WTC11 (cell line): ENCODE measurements at regions not wholly inside any gene's neighbourhood (a gene's known extent, or its start where the extent isn't known, plus 50 kb on each side); places are given as distances from the start of the nearest gene placed in this dataset.

Source experiments
- ATAC-seq: fragments of 200-7000 bp; cut with Tn5 transposase; 2 replicates; pipeline ENCODE4 v1.10.0; 2021; ENCODE audit warnings: mild to moderate bottlenecking, moderate library complexity
- CTCF ChIA-PET: fragments of 300-600 bp; sonication (Branson Sonifier 250); formaldehyde crosslinking; loops from one replicate; lab custom pipeline; 2021; ENCODE audit warnings: antibody characterized with exemption; lab: Charles Lee
- POLR2A ChIA-PET: fragments of 350-600 bp; sonication (Branson Sonifier 250); formaldehyde crosslinking; loops from one replicate; lab custom pipeline; 2021; ENCODE audit warnings: antibody characterized with exemption; lab: Charles Lee
- DNase-seq: peaks from one replicate; pipeline ENCODE4 v3.0.0; 2021; ENCODE audit warnings: low spot score
- H3K27ac Mint-ChIP-seq: 2 replicates; pipeline ENCODE4 v1.8.0; 2021; ENCODE audit warnings: mixed read lengths
- H3K27me3 Mint-ChIP-seq: 2 replicates; pipeline ENCODE4 v1.8.0; 2021; ENCODE audit warnings: low read depth, mild to moderate bottlenecking, moderate library complexity, mixed read lengths
- H3K36me3 Mint-ChIP-seq: 2 replicates; pipeline ENCODE4 v1.8.0; 2021; ENCODE audit warnings: mixed read lengths
- H3K4me1 Mint-ChIP-seq: 2 replicates; pipeline ENCODE4 v1.8.0; 2022; ENCODE audit warnings: mixed read lengths
- H3K4me3 Mint-ChIP-seq: 2 replicates; pipeline ENCODE4 v1.8.0; 2021; ENCODE audit warnings: mild to moderate bottlenecking, moderate library complexity, mixed read lengths
- H3K9me3 Mint-ChIP-seq: 2 replicates; pipeline ENCODE4 v1.8.0; 2021; ENCODE audit warnings: mixed read lengths
- AFF4 ChIP-seq: sonication (generic); formaldehyde crosslinking; IDR thresholded peaks from 2 replicates; pipeline ENCODE4 v1.8.1; 2023; ENCODE audit warnings: mild to moderate bottlenecking, missing genetic modification reagents, borderline replicate concordance
- ATF1 ChIP-seq: sonication (generic); formaldehyde crosslinking; IDR thresholded peaks from 2 replicates; pipeline ENCODE4 v1.8.1; 2023; ENCODE audit warnings: mild to moderate bottlenecking, moderate library complexity, missing genetic modification reagents
- CBFB ChIP-seq: sonication (generic); formaldehyde crosslinking; IDR thresholded peaks from 2 replicates; pipeline ENCODE4 v1.8.1; 2022; ENCODE audit warnings: mild to moderate bottlenecking, low read depth, missing genetic modification reagents
- CREM ChIP-seq: sonication (generic); formaldehyde crosslinking; IDR thresholded peaks from 2 replicates; pipeline ENCODE4 v1.8.1; 2022; ENCODE audit warnings: mild to moderate bottlenecking, missing genetic modification reagents, moderate library complexity
- E2F4 ChIP-seq: sonication (generic); formaldehyde crosslinking; IDR thresholded peaks from 2 replicates; pipeline ENCODE4 v1.8.1; 2022; ENCODE audit warnings: low read depth, mild to moderate bottlenecking, moderate library complexity, missing genetic modification reagents, borderline replicate concordance
- E2F5 ChIP-seq: sonication (generic); formaldehyde crosslinking; IDR thresholded peaks from 2 replicates; pipeline ENCODE4 v1.8.1; 2022; ENCODE audit warnings: mild to moderate bottlenecking, moderate library complexity, missing genetic modification reagents
- ERG ChIP-seq: fragments of 250-450 bp; sonication (Bioruptor Pico); IDR thresholded peaks from 2 replicates; pipeline ENCODE4 v1.8.0; 2021; ENCODE audit warnings: mild to moderate bottlenecking
- FOXK1 ChIP-seq: sonication (generic); formaldehyde crosslinking; IDR thresholded peaks from 2 replicates; pipeline ENCODE4 v1.8.0; 2022; ENCODE audit warnings: mild to moderate bottlenecking, moderate library complexity, missing genetic modification reagents
- GRHL2 ChIP-seq: fragments of 250-450 bp; sonication (Bioruptor Pico); IDR thresholded peaks from 2 replicates; pipeline ENCODE4 v1.8.0; 2022; ENCODE audit warnings: mild to moderate bottlenecking, moderate library complexity; ENCODE audit not compliant: insufficient replicate concordance, severe bottlenecking
- IRF1 ChIP-seq: sonication (generic); formaldehyde crosslinking; IDR thresholded peaks from 2 replicates; pipeline ENCODE4 v1.8.0; 2023; ENCODE audit warnings: missing genetic modification reagents
- PRDM15 ChIP-seq: sonication (generic); formaldehyde crosslinking; IDR thresholded peaks from 2 replicates; pipeline ENCODE4 v1.8.0; 2022; ENCODE audit warnings: missing genetic modification reagents
- SMAD3 ChIP-seq: sonication (generic); formaldehyde crosslinking; IDR thresholded peaks from 2 replicates; pipeline ENCODE4 v1.8.0; 2022; ENCODE audit warnings: missing genetic modification reagents, mild to moderate bottlenecking, borderline replicate concordance
- SP1 ChIP-seq: sonication (generic); formaldehyde crosslinking; conservative IDR thresholded peaks from 2 replicates; pipeline ENCODE4 v1.8.1; 2022; ENCODE audit warnings: missing genetic modification reagents
- TEAD1 ChIP-seq: sonication (generic); formaldehyde crosslinking; IDR thresholded peaks from 2 replicates; pipeline ENCODE4 v1.8.0; 2022; ENCODE audit warnings: mild to moderate bottlenecking, missing genetic modification reagents
- USF1 ChIP-seq: sonication (generic); formaldehyde crosslinking; IDR thresholded peaks from 2 replicates; pipeline ENCODE4 v1.8.0; 2022; ENCODE audit warnings: mild to moderate bottlenecking, missing genetic modification reagents
- ZNF121 ChIP-seq: sonication (generic); formaldehyde crosslinking; IDR thresholded peaks from 2 replicates; pipeline ENCODE4 v1.8.0; 2023; ENCODE audit warnings: missing genetic modification reagents
- ZNF138 ChIP-seq: sonication (generic); formaldehyde crosslinking; conservative IDR thresholded peaks from 2 replicates; pipeline ENCODE4 v1.8.1; 2022; ENCODE audit warnings: mild to moderate bottlenecking, moderate library complexity, missing genetic modification reagents
- ZNF219 ChIP-seq: sonication (generic); formaldehyde crosslinking; IDR thresholded peaks from 2 replicates; pipeline ENCODE4 v1.8.0; 2023; ENCODE audit warnings: missing genetic modification reagents, mild to moderate bottlenecking, borderline replicate concordance
- ZNF263 ChIP-seq: sonication (generic); formaldehyde crosslinking; IDR thresholded peaks from 2 replicates; pipeline ENCODE4 v1.8.1; 2022; ENCODE audit warnings: low read depth, mild to moderate bottlenecking, moderate library complexity, missing genetic modification reagents

- no peak for TF ChIP-seq E2F4 (CRISPR knock-in tag)
- no peak for TF ChIP-seq ERG (CRISPR knock-in tag)
- TF ChIP-seq SP1 (CRISPR knock-in tag) = no peak
Observed at GRCh38 chr7:65809982-65810288, 62.9 kb upstream of the VKORC1L1 start (continued).

GRCh38 chr7:65812281-65812680, 60.6 kb upstream of the VKORC1L1 start:
- H3K9me3 Mint-ChIP-seq = no peaks in the 10 kb centered on the region

More at GRCh38 chr7:65812281-65812680, 60.6 kb upstream of the VKORC1L1 start:
- H3K4me1 Mint-ChIP-seq = no peaks in the 10 kb centered on the region
- H3K36me3 Mint-ChIP-seq = no peaks in the 10 kb centered on the region
- POLR2A ChIA-PET = no interaction called here
- CTCF ChIA-PET = no interaction called here
- no peaks in the 10 kb centered on the region for H3K27me3 Mint-ChIP-seq
- H3K4me3 Mint-ChIP-seq = no peak overlapping the region
- no peak for TF ChIP-seq FOXK1
- no peak for TF ChIP-seq CREM
- TF ChIP-seq AFF4 (CRISPR knock-in tag) = no peak
- TF ChIP-seq CBFB (CRISPR knock-in tag) = no peak
- TF ChIP-seq ATF1 (CRISPR knock-in tag) = no peak
- no peak for TF ChIP-seq PRDM15 (CRISPR knock-in tag)
- no peak for TF ChIP-seq SMAD3 (CRISPR knock-in tag)
- no peak for TF ChIP-seq GRHL2
- no peak for TF ChIP-seq IRF1 (CRISPR knock-in tag)
- TF ChIP-seq ZNF263 = no peak
- TF ChIP-seq TEAD1 (CRISPR knock-in tag) = no peak
- TF ChIP-seq E2F5 (CRISPR knock-in tag) = no peak
- TF ChIP-seq ZNF219 (CRISPR knock-in tag) = no peak
- no peak for TF ChIP-seq ZNF121 (CRISPR knock-in tag)
- TF ChIP-seq ZNF138 (CRISPR knock-in tag) = no peak
- no peak for TF ChIP-seq USF1 (CRISPR knock-in tag)
- TF ChIP-seq, all 79 proteins: peak for 0
- no peak for DNase-seq
- ATAC-seq = no peak
- no peak overlapping the region for H3K27ac Mint-ChIP-seq
